HepG2 (cell line): ENCODE measurements at regions not wholly inside any gene's neighbourhood (a gene's known extent, or its start where the extent isn't known, plus 50 kb on each side); places are given as distances from the start of the nearest gene placed in this dataset.
A peak's percentile ranks its signal among the peaks of the same experiment; 100 is the strongest.

Source experiments
- ATAC-seq: fragments of 200-7000 bp; cut with Tn5 transposase; 3 replicates; pipeline ENCODE4 v1.9.1; 2020; ENCODE audit warnings: mild to moderate bottlenecking, moderate library complexity
- BruUV-seq: library from RNA; stranded (reverse); fragments of 400-500 nt; replicated peaks from 2 replicates; lab custom pipeline; 2021; lab: Mats Ljungman, UMichigan
- CTCF ChIA-PET: fragments of 300-600 bp; formaldehyde crosslinking; extraction: SDS; loops from one replicate; lab custom pipeline; 2021; ENCODE audit warnings: low total read pairs, inconsistent platforms, low intra/inter-chr PET ratio; lab: Yijun Ruan, JAX
- POLR2A ChIA-PET: fragments of 350-600 bp; sonication (Branson Sonifier 250); formaldehyde crosslinking; loops from one replicate; lab custom pipeline; 2020; ENCODE audit warnings: antibody characterized with exemption, inconsistent platforms; lab: Yijun Ruan, JAX
- DNase-seq: peaks from one replicate; pipeline ENCODE4 v3.0.0-alpha.2; 2015; ENCODE audit warnings: low spot score
- FAIRE-seq: peaks from 3 replicates; lab custom pipeline; 2011; peaks lifted over from hg19 to GRCh38; lab: Jason Lieb, UNC
- H2AFZ ChIP-seq: one replicate; pipeline ENCODE4 v1.6.1; 2011; ENCODE audit warnings: low read length, inconsistent platforms
- H3K27ac ChIP-seq: fragments of 300-600 bp; 3 replicates; pipeline ENCODE4 v1.8.0; 2011; ENCODE audit warnings: mixed run types, mild to moderate bottlenecking, mixed read lengths, low read length, inconsistent platforms; ENCODE audit not compliant: insufficient read depth; ENCODE audit errors: extremely low read length
- H3K27me3 ChIP-seq, 2 experiments: fragments of 200-600 bp in 1 of 2; 2 replicates in 1 of 2; 3 replicates in 1 of 2; pipeline versions ENCODE4 v1.6.0 to v1.8.0; 2011; ENCODE audit warnings: low read length in 2 of 2, mild to moderate bottlenecking in 2 of 2, moderate library complexity in 2 of 2, inconsistent platforms in 1 of 2; ENCODE audit not compliant: insufficient read depth in 2 of 2, control insufficient read depth in 1 of 2
- H3K36me3 ChIP-seq, 2 experiments: fragments of 200-600 bp in 1 of 2; replicated peaks in 1 of 2; 2 replicates in 1 of 2; 3 replicates in 1 of 2; pipeline versions ENCODE4 v1.5.1 to v1.8.0; 2011; ENCODE audit warnings: low read length in 2 of 2, inconsistent platforms in 1 of 2; ENCODE audit not compliant: insufficient read depth in 2 of 2, control insufficient read depth in 1 of 2
- H3K4me1 ChIP-seq: 2 replicates; pipeline ENCODE4 v1.5.1; 2012; ENCODE audit warnings: low read length, inconsistent platforms; ENCODE audit not compliant: insufficient read depth
- H3K4me2 ChIP-seq: 2 replicates; pipeline ENCODE4 v1.6.0; 2011; ENCODE audit warnings: low read depth, low read length, inconsistent platforms
- H3K4me3 ChIP-seq, 3 experiments: fragments of 200-600 bp in 1 of 3; sonication (generic), shearing (Covaris generic) in 1 of 3; replicated peaks in 1 of 3; 2 replicates each; pipeline ENCODE4 v1.5.1; 2011 to 2016; ENCODE audit warnings: low read length in 3 of 3, inconsistent platforms in 2 of 3, low read depth in 2 of 3, mild to moderate bottlenecking in 2 of 3, control low read depth in 1 of 3, mixed read lengths in 1 of 3; ENCODE audit not compliant: insufficient read depth in 1 of 3
- H3K79me2 ChIP-seq: one replicate; pipeline ENCODE4 v1.6.1; 2011; ENCODE audit warnings: low read length, inconsistent platforms; ENCODE audit not compliant: insufficient read depth
- H3K9ac ChIP-seq: 2 replicates; pipeline ENCODE4 v1.6.0; 2011; ENCODE audit warnings: mild to moderate bottlenecking, low read depth, low read length, inconsistent platforms; ENCODE audit not compliant: insufficient read depth
- H3K9me3 ChIP-seq: 2 replicates; pipeline ENCODE4 v1.5.1; 2012; ENCODE audit warnings: mild to moderate bottlenecking, low read length
- H4K20me1 ChIP-seq: 2 replicates; pipeline ENCODE4 v1.6.0; 2011; ENCODE audit warnings: inconsistent platforms, mild to moderate bottlenecking, low read length, moderate library complexity; ENCODE audit not compliant: insufficient read depth
- AKAP8 ChIP-seq: sonication (generic); formaldehyde crosslinking; IDR thresholded peaks from 2 replicates; pipeline ENCODE4 v1.5.1; 2020; ENCODE audit warnings: mild to moderate bottlenecking, missing genetic modification reagents
- E2F2 ChIP-seq: sonication (generic); formaldehyde crosslinking; IDR thresholded peaks from 2 replicates; pipeline ENCODE4 v1.4.0; 2020; ENCODE audit warnings: missing genetic modification reagents, borderline replicate concordance
- EHMT2 ChIP-seq: fragments of 200-600 bp; sonication (generic); IDR thresholded peaks from 2 replicates; pipeline ENCODE4 v1.7.0; 2017; ENCODE audit warnings: antibody characterized with exemption, low read depth, low read length, borderline replicate concordance
- MAFF ChIP-seq: IDR thresholded peaks from 2 replicates; pipeline ENCODE4 v1.6.1; 2011; ENCODE audit warnings: low read depth, low read length, improper control_type of control experiment
- MAFK ChIP-seq, 2 experiments: IDR thresholded peaks in 1 of 2; conservative IDR thresholded peaks in 1 of 2; 2 replicates each; pipeline ENCODE4 v1.6.1; 2011; ENCODE audit warnings: improper control_type of control experiment in 2 of 2, low read length in 2 of 2
- RELA ChIP-seq: sonication (generic); formaldehyde crosslinking; IDR thresholded peaks from 2 replicates; pipeline ENCODE4 v1.4.0; 2020; ENCODE audit warnings: missing genetic modification reagents
- SCMH1 ChIP-seq: sonication (generic); formaldehyde crosslinking; IDR thresholded peaks from 2 replicates; pipeline ENCODE4 v1.9.0; 2021; ENCODE audit warnings: missing genetic modification reagents, mild to moderate bottlenecking, borderline replicate concordance
- SOX13 ChIP-seq, 3 experiments: fragments of 450-650 bp in 1 of 3; sonication (generic) in 1 of 3; formaldehyde crosslinking in 1 of 3; IDR thresholded peaks in 2 of 3; conservative IDR thresholded peaks in 1 of 3; 2 replicates each; pipeline versions ENCODE4 v1.5.0 to v1.6.1; 2016 to 2020; ENCODE audit warnings: antibody characterized with exemption in 1 of 3, mild to moderate bottlenecking in 1 of 3, missing compliant biosample characterization in 1 of 3, missing genetic modification reagents in 1 of 3, moderate library complexity in 1 of 3
- SRSF9 ChIP-seq: fragments of 200-400 bp; formaldehyde crosslinking; IDR thresholded peaks from 2 replicates; pipeline ENCODE4 v1.6.1; 2018; ENCODE audit warnings: borderline replicate concordance, mild to moderate bottlenecking, low read depth, low read length; ENCODE audit not compliant: insufficient read depth, poor library complexity, severe bottlenecking
- ZBTB8A ChIP-seq: sonication (generic); formaldehyde crosslinking; IDR thresholded peaks from 2 replicates; pipeline ENCODE4 v1.4.0; 2020; ENCODE audit warnings: mild to moderate bottlenecking, low read depth, missing genetic modification reagents, borderline replicate concordance
- ZNF10 ChIP-seq: sonication (generic); formaldehyde crosslinking; IDR thresholded peaks from 2 replicates; pipeline ENCODE4 v1.4.0; 2020; ENCODE audit warnings: mild to moderate bottlenecking, low read depth, missing genetic modification reagents, borderline replicate concordance
- ZNF124 ChIP-seq: sonication (generic); formaldehyde crosslinking; IDR thresholded peaks from 2 replicates; pipeline ENCODE4 v1.4.0; 2020; ENCODE audit warnings: missing genetic modification reagents
- ZNF558 ChIP-seq: sonication (generic); formaldehyde crosslinking; IDR thresholded peaks from 2 replicates; pipeline ENCODE4 v1.9.0; 2022; ENCODE audit warnings: mild to moderate bottlenecking, missing genetic modification reagents, borderline replicate concordance
- ZNF614 ChIP-seq: IDR thresholded peaks from 2 replicates; pipeline ENCODE4 v1.6.1; 2018; ENCODE audit warnings: missing biosample characterization, missing genetic modification reagents, inconsistent platforms, borderline replicate concordance
- ZNF777 ChIP-seq: sonication (generic); formaldehyde crosslinking; IDR thresholded peaks from 2 replicates; pipeline ENCODE4 v1.4.0; 2020; ENCODE audit warnings: missing genetic modification reagents
- WGBS: methylation state at CpG from one replicate; pipeline ENCODE4 v1.1.6; 2017; ENCODE audit warnings: low lambda C conversion rate; 5-methylcytosine and 5-hydroxymethylcytosine counted together
- in situ Hi-C: cut with HindIII; loops from 2 replicates; pipeline ENCODE4 v1.10.0; 2017; ENCODE audit warnings: low pct_unique_long_range_greater_than_20kb; ENCODE audit not compliant: extremely low pct_ligation_motif_present
- intact Hi-C: fragments of 100-400 bp; cut with micrococcal nuclease; formaldehyde crosslinking; loops from one replicate; pipeline ENCODE4 v1.10.0; 2022; ENCODE audit not compliant: unreplicated experiment

GRCh38 chr12:19771858-19772257 is 332.6 kb downstream of the AEBP2 start:
- H3K4me2 ChIP-seq: no peak overlapping the region
- H3K27me3 ChIP-seq: no peaks in the 10 kb centered on the region
- in situ Hi-C loops (no loop called here), intact Hi-C loops (no loop called here)
- no TSS peak for BruUV-seq
- ATAC-seq (no peak), FAIRE-seq (no peak), DNase-seq (no peak)
- no peaks in the 10 kb centered on the region for H3K79me2 ChIP-seq
- POLR2A ChIA-PET: no interaction called here
- no peak overlapping the region for H2AFZ ChIP-seq
- CTCF ChIA-PET: no interaction called here
- H3K27ac ChIP-seq: no peak overlapping the region
- H3K9me3 ChIP-seq: no peaks in the 10 kb centered on the region
- TF ChIP-seq SOX13 (IDR thresholded peaks at IDR 0.05): no peak
- TF ChIP-seq SOX13 (CRISPR knock-in tag; conservative IDR thresholded peaks at IDR 0.05 in 1 of 2, IDR thresholded peaks at IDR 0.05 in 1 of 2): no peak
- TF ChIP-seq EHMT2: no peak
- no peak for TF ChIP-seq ZNF558 (CRISPR knock-in tag)
- TF ChIP-seq, all 625 proteins: peak for 0
- no peak overlapping the region for H3K4me3 ChIP-seq
- no peak overlapping the region for H3K9ac ChIP-seq
- 0% methylated on average over 2 of the region's 2 CpGs for WGBS
- H3K4me1 ChIP-seq: no peaks in the 10 kb centered on the region
- no peaks in the 10 kb centered on the region for H3K36me3 ChIP-seq
- no peaks in the 10 kb centered on the region for H4K20me1 ChIP-seq

DNA sequence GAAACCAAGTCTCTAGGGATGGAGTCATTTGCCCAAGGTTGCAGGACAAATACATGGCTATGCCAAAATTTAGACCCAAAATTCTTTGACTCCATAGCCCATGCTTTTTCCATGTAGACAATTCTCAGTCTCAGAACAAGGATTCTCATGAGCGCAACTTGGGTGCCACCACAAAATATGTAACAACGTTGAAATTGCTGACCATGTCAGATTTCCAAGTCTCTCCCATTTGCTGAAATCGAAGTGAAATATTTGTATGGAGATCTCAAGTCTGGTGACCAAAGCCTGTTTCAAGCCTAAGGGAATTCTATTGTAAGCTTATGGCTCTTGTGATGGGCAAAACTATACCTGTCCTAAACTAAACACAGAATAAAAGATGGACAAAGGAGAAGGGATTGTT is 333.5 kb downstream of the AEBP2 start:
- 42% methylated on average over 3 of the region's 3 CpGs for WGBS
- Histone ChIP-seq H3K27me3 (no peaks in the 10 kb centered on the region), H3K27ac (no peak overlapping the region), H3K4me3 (no peak overlapping the region), H3K36me3 (no peaks in the 10 kb centered on the region), H3K9me3 (no peaks in the 10 kb centered on the region), H3K4me2 (no peak overlapping the region), H3K9ac (no peak overlapping the region), H2AFZ (no peak overlapping the region), H3K79me2 (no peaks in the 10 kb centered on the region), H4K20me1 (no peaks in the 10 kb centered on the region), H3K4me1 (no peaks in the 10 kb centered on the region)
- no peak for ATAC-seq
- BruUV-seq: no TSS peak
- POLR2A ChIA-PET: no interaction called here
- no peak for FAIRE-seq
- in situ Hi-C loops: no loop called here
- intact Hi-C loops: no loop called here
- CTCF ChIA-PET: no interaction called here
- DNase-seq: no peak
- peak; percentile 69 for TF ChIP-seq MAFF
- TF ChIP-seq ZNF777 (CRISPR knock-in tag): no peak
- TF ChIP-seq RELA (CRISPR knock-in tag): no peak
- TF ChIP-seq E2F2 (CRISPR knock-in tag): no peak
- no peak for TF ChIP-seq ZNF614 (CRISPR knock-in tag)
- no peak for TF ChIP-seq AKAP8
- TF ChIP-seq ZBTB8A (CRISPR knock-in tag): no peak
- no peak for TF ChIP-seq SRSF9
- no peak for TF ChIP-seq SCMH1 (CRISPR knock-in tag)
- TF ChIP-seq ZNF10 (CRISPR knock-in tag): no peak
- TF ChIP-seq ZNF124 (CRISPR knock-in tag): no peak
- peak; percentile 80 to 85 for TF ChIP-seq MAFK (conservative IDR thresholded peaks at IDR 0.05 in 1 of 2, IDR thresholded peaks at IDR 0.05 in 1 of 2; ENCODE audit: low read length in 2 of 2)
